Neutrophil (primary cell): ENCODE measurements at regions not wholly inside any gene's neighbourhood (a gene's known extent, or its start where the extent isn't known, plus 50 kb on each side); places are given as distances from the start of the nearest gene placed in this dataset.

Experiments
- H3K27ac ChIP-seq: fragments of 200-600 bp; sonication (generic); 2 replicates; pipeline ENCODE4 v1.5.1; 2016; ENCODE audit warnings: mild to moderate bottlenecking, moderate library complexity
- H3K27me3 ChIP-seq: fragments of 200-600 bp; sonication (generic); 2 replicates; pipeline ENCODE4 v1.6.0; 2016; ENCODE audit warnings: mild to moderate bottlenecking
- H3K36me3 ChIP-seq: fragments of 200-600 bp; sonication (generic); 2 replicates; pipeline ENCODE4 v1.5.1; 2017
- H3K4me1 ChIP-seq, 2 experiments: fragments of 200-600 bp in 1 of 2; sonication (generic) in 1 of 2; 1 replicate in 1 of 2; 2 replicates in 1 of 2; pipeline versions ENCODE4 v1.5.1 to v1.6.1; 2013 to 2016; ENCODE audit warnings: low read depth in 1 of 2, low read length in 1 of 2, mild to moderate bottlenecking in 1 of 2, moderate library complexity in 1 of 2; ENCODE audit not compliant: control insufficient read depth in 1 of 2, insufficient read depth in 1 of 2
- H3K4me3 ChIP-seq, 2 experiments: fragments of 200-600 bp in 1 of 2; sonication (generic) in 1 of 2; 1 replicate in 1 of 2; 2 replicates in 1 of 2; pipeline ENCODE4 v1.5.1; 2013 to 2016; ENCODE audit warnings: low read depth in 1 of 2, low read length in 1 of 2, mild to moderate bottlenecking in 1 of 2, moderate library complexity in 1 of 2
- H3K9me3 ChIP-seq: fragments of 200-600 bp; sonication (generic); 2 replicates; pipeline ENCODE4 v1.5.1; 2016
- CTCF ChIP-seq: fragments of 200-600 bp; sonication (generic); IDR thresholded peaks from 2 replicates; pipeline ENCODE4 v1.5.1; 2016; ENCODE audit warnings: antibody characterized with exemption

DNA sequence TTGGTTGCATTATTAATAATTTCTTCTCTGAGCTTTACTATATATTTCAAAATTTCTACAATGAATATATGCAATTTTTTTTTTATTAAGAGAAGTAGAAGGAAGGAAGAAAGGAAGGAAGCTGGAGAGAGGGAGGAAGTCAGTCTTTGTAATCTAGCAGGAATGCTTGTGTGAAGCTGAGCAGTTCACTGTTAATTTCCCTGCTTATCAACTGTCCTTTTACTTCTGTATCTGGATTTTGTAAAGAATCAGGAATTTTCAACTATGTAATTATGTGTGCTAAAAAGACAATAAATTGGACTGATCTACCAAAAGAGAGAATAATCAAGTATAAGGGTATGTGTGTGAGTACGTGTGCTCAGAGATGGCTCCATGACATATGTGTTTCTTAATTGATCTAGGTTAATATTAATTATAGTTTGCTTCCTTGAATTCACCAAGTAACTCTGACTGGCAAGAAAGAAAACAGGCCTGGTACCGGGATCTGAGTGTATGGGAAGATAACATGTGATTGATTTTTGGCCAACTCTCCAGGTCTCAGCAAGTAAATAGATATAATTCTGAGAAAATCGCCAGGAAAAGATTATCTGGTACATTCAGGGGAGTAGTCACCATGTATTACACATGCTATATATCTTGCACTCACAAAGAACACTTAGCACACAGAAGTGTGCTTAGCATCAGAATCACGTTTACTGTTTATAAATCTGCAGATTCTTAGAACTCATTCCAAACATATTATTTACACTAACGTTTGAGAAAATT lies 1758.8 kb upstream of the WWC1 start:
- Histone ChIP-seq H3K9me3 (no peaks in the 10 kb centered on the region), H3K4me3 (no peak overlapping the region), H3K27ac (no peak overlapping the region), H3K4me1 (no peaks in the 10 kb centered on the region), H3K27me3 (no peaks in the 10 kb centered on the region), H3K36me3 (no peaks in the 10 kb centered on the region)
- TF ChIP-seq CTCF = no peak

- Histone ChIP-seq H3K36me3 (no peaks in the 10 kb centered on the region), H3K4me1 (no peaks in the 10 kb centered on the region), H3K9me3 (no peaks in the 10 kb centered on the region), H3K4me3 (no peak overlapping the region), H3K27me3 (no peaks in the 10 kb centered on the region), H3K27ac (no peak overlapping the region)
- TF ChIP-seq CTCF = no peak
Measured at GRCh38 chr5:166535641-166536040, 1755.8 kb upstream of the WWC1 start.

DNA sequence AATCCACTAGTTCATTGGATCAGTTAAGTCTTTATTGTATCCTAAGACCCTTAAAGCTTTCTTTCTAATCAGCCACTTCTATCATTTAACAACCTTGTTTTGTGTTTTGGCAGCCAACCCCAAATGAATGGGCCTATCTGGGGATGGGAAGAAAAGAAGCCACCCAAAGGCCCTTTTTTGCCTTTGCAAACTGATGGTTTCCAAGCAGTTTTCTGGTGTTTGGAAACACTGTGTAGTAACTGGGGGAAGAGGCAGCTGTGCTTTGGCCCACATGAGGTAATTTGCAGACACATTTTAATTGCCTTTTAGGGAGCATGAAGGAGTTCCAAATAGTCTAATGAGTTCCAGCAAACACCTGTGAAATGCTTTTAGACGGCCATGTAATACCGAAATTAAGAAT lies 1751.3 kb upstream of the WWC1 start:
- Histone ChIP-seq H3K27ac (no peak overlapping the region), H3K36me3 (no peaks in the 10 kb centered on the region), H3K27me3 (no peaks in the 10 kb centered on the region), H3K4me3 (no peak overlapping the region), H3K9me3 (no peaks in the 10 kb centered on the region), H3K4me1 (no peaks in the 10 kb centered on the region)
- no peak for TF ChIP-seq CTCF

GRCh38 chr5:166551384-166551783 lies 1740.1 kb upstream of the WWC1 start:
- no peaks in the 10 kb centered on the region for H3K9me3 ChIP-seq
- H3K4me1 ChIP-seq = no peaks in the 10 kb centered on the region
- no peaks in the 10 kb centered on the region for H3K36me3 ChIP-seq
- no peak overlapping the region for H3K4me3 ChIP-seq
- no peak overlapping the region for H3K27ac ChIP-seq
- no peaks in the 10 kb centered on the region for H3K27me3 ChIP-seq
- TF ChIP-seq CTCF = no peak

DNA sequence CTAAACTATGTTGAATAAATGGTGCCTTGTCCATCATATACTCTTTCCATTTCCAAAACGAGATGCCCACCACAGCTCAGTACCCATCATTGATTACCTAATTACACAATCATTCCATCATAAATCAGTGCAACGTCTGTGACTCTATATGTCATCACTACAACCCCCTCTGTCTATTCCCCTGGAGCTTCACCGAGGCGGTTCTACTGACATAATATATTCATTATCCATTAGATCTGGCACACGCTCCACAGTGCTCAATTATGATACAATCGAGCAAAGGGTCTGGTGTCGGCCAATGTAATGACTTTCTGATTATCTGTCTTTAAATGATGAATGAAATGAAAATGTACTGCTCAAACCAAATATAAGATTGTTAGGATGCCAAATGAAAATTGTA lies 1737.7 kb upstream of the WWC1 start:
- no peaks in the 10 kb centered on the region for H3K4me1 ChIP-seq
- no peak for TF ChIP-seq CTCF
- H3K27ac ChIP-seq = no peak overlapping the region
- H3K9me3 ChIP-seq = no peaks in the 10 kb centered on the region
- H3K27me3 ChIP-seq = no peaks in the 10 kb centered on the region
- H3K36me3 ChIP-seq = no peaks in the 10 kb centered on the region
- H3K4me3 ChIP-seq = no peak overlapping the region
